ENCODE measurements at regions not wholly inside any gene's neighbourhood (a gene's known extent, or its start where the extent isn't known, plus 50 kb on each side); places are given as distances from the start of the nearest gene placed in this dataset.
"Not testable (repeated sequence)": the region's sequence is repeated elsewhere in the genome, so short reads cannot be mapped to it uniquely, and the experiment has no call there.

DNA sequence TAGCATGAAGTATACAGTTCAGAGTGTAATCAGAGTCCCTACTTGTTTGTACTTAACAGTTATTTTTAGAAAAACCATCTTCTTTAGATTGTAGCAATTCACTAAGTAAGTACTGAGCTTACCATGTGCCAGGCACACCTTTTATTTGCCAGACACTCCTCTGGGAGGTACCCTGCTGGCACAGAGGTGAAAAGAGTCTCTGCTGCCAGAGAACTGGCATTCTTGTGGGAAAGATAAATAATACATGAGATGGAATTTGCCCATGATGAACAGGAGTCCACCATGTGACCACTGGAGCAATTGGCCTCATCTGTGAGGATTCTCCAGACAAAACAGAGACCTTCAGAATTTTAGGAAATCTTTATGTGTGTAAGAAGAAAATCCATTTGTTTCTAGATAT is 199.3 kb upstream of the SLC16A7 start:
- ChIA-PET RAD21 (ENCODE audit: low non-redundant PET in 1 of 2, low total read pairs in 2 of 2, uncharacterized antibody in 2 of 2, unreplicated experiment in 2 of 2) (no interaction called here), CTCF (no interaction called here), POLR2A (interaction anchor here (0.9 kb wide), 1 partner anchor 199 kb away, joined by 4 read pairs; the partner anchor contains the start of gene SLC16A7)
- Histone ChIP-seq H3K79me2 (ENCODE audit: insufficient read depth, low read length) (no peaks in the 10 kb centered on the region), H3K36me3 (ENCODE audit: control insufficient read depth in 1 of 2, insufficient read depth in 2 of 2, low read length in 2 of 2) (no peaks in the 10 kb centered on the region), H3K9me2 (ENCODE audit: insufficient read depth) (no peaks in the 10 kb centered on the region), H3K27me3 (ENCODE audit: insufficient read depth, low read length) (no peaks in the 10 kb centered on the region), H3K4me3 (replicated peaks in 1 of 2; ENCODE audit: low read depth in 1 of 2, low read length in 2 of 2) (no peak overlapping the region), H3K4me1 (ENCODE audit: control insufficient read depth in 1 of 2, insufficient read depth in 2 of 2, low read length in 2 of 2) (no peaks in the 10 kb centered on the region), H2AFZ (ENCODE audit: low read depth, low read length, poor library complexity, severe bottlenecking) (no peak overlapping the region), H3K9ac (ENCODE audit: low read length) (no peak overlapping the region), H3K27ac (ENCODE audit: low read depth, low read length) (no peak overlapping the region), H4K20me1 (ENCODE audit: insufficient read depth) (no peaks in the 10 kb centered on the region), H3K4me2 (ENCODE audit: low read length) (no peak overlapping the region), H3K9me3 (ENCODE audit: control insufficient read depth in 1 of 2, insufficient read depth in 1 of 2, low read depth in 1 of 2, low read length in 2 of 2) (no peaks in the 10 kb centered on the region)
- intact Hi-C loops (cut with micrococcal nuclease), result no loop called here
- ATAC-seq, result no peak
- BruUV-seq (replicated peaks), result no TSS peak
- no peak for DNase-seq (ENCODE audit: low read depth, low spot score)
- TF ChIP-seq, protein P1, sequence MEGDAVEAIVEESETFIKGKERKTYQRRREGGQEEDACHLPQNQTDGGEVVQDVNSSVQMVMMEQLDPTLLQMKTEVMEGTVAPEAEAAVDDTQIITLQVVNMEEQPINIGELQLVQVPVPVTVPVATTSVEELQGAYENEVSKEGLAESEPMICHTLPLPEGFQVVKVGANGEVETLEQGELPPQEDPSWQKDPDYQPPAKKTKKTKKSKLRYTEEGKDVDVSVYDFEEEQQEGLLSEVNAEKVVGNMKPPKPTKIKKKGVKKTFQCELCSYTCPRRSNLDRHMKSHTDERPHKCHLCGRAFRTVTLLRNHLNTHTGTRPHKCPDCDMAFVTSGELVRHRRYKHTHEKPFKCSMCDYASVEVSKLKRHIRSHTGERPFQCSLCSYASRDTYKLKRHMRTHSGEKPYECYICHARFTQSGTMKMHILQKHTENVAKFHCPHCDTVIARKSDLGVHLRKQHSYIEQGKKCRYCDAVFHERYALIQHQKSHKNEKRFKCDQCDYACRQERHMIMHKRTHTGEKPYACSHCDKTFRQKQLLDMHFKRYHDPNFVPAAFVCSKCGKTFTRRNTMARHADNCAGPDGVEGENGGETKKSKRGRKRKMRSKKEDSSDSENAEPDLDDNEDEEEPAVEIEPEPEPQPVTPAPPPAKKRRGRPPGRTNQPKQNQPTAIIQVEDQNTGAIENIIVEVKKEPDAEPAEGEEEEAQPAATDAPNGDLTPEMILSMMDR (IDR thresholded peaks at IDR 0.05 in 2 of 3, conservative IDR thresholded peaks at IDR 0.05 in 1 of 3; ENCODE audit: borderline replicate concordance in 1 of 3, insufficient read depth in 1 of 3, low read depth in 2 of 3, low read length in 2 of 3), result no peak
- TF ChIP-seq, protein P2, sequence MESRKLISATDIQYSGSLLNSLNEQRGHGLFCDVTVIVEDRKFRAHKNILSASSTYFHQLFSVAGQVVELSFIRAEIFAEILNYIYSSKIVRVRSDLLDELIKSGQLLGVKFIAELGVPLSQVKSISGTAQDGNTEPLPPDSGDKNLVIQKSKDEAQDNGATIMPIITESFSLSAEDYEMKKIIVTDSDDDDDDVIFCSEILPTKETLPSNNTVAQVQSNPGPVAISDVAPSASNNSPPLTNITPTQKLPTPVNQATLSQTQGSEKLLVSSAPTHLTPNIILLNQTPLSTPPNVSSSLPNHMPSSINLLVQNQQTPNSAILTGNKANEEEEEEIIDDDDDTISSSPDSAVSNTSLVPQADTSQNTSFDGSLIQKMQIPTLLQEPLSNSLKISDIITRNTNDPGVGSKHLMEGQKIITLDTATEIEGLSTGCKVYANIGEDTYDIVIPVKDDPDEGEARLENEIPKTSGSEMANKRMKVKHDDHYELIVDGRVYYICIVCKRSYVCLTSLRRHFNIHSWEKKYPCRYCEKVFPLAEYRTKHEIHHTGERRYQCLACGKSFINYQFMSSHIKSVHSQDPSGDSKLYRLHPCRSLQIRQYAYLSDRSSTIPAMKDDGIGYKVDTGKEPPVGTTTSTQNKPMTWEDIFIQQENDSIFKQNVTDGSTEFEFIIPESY (IDR thresholded peaks at IDR 0.05; ENCODE audit: extremely low read depth, insufficient replicate concordance, low read length), result no peak
- TF ChIP-seq, protein P3, sequence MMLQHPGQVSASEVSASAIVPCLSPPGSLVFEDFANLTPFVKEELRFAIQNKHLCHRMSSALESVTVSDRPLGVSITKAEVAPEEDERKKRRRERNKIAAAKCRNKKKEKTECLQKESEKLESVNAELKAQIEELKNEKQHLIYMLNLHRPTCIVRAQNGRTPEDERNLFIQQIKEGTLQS (IDR thresholded peaks at IDR 0.05), result no peak
- TF ChIP-seq POLR2A (IDR thresholded peaks at IDR 0.05; ENCODE audit: borderline replicate concordance, extremely low read depth, insufficient read depth, insufficient read length) (no peak), ELF1 (IDR thresholded peaks at IDR 0.05; ENCODE audit: borderline replicate concordance, low read depth) (no peak), JUND (IDR thresholded peaks at IDR 0.05) (no peak), FOSL1 (IDR thresholded peaks at IDR 0.05; ENCODE audit: low read depth) (no peak), CEBPB (IDR thresholded peaks at IDR 0.05; ENCODE audit: low read depth) (no peak), YY1 (IDR thresholded peaks at IDR 0.05; ENCODE audit: extremely low read depth, insufficient replicate concordance, low read depth, low read length) (no peak), TCF7L2 (IDR thresholded peaks at IDR 0.05; ENCODE audit: borderline replicate concordance, extremely low read depth, insufficient read depth, insufficient read length) (no peak), POLR2AphosphoS5 (IDR thresholded peaks at IDR 0.05; ENCODE audit: low read depth, low read length) (no peak), SP1 (IDR thresholded peaks at IDR 0.05; ENCODE audit: low read depth) (no peak), SIN3A (IDR thresholded peaks at IDR 0.05; ENCODE audit: low read depth) (no peak)
- TF ChIP-seq, protein P4, sequence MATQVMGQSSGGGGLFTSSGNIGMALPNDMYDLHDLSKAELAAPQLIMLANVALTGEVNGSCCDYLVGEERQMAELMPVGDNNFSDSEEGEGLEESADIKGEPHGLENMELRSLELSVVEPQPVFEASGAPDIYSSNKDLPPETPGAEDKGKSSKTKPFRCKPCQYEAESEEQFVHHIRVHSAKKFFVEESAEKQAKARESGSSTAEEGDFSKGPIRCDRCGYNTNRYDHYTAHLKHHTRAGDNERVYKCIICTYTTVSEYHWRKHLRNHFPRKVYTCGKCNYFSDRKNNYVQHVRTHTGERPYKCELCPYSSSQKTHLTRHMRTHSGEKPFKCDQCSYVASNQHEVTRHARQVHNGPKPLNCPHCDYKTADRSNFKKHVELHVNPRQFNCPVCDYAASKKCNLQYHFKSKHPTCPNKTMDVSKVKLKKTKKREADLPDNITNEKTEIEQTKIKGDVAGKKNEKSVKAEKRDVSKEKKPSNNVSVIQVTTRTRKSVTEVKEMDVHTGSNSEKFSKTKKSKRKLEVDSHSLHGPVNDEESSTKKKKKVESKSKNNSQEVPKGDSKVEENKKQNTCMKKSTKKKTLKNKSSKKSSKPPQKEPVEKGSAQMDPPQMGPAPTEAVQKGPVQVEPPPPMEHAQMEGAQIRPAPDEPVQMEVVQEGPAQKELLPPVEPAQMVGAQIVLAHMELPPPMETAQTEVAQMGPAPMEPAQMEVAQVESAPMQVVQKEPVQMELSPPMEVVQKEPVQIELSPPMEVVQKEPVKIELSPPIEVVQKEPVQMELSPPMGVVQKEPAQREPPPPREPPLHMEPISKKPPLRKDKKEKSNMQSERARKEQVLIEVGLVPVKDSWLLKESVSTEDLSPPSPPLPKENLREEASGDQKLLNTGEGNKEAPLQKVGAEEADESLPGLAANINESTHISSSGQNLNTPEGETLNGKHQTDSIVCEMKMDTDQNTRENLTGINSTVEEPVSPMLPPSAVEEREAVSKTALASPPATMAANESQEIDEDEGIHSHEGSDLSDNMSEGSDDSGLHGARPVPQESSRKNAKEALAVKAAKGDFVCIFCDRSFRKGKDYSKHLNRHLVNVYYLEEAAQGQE (IDR thresholded peaks at IDR 0.05; ENCODE audit: low read depth), result no peak

DNA sequence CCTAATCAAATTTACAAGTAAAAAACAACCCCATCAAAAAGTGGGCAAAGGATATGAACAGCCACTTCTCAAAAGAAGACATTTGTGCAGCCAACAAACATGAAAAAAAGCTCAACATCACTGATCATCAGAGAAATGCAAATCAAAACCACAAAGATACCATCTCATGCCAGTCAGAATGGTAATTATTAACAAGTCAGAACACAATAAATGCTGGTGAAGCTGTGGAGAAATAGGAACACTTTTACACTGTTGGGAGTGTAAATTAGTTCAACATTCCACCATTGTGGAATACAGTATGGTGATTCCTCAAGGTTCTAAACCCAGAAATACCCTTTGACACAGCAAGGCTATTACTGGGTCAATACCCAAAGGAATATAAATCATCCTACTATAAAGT is 200.5 kb upstream of the SLC16A7 start:
- H3K4me3 ChIP-seq (replicated peaks in 1 of 2; ENCODE audit: low read depth in 1 of 2, low read length in 2 of 2); H3K4me2 ChIP-seq (ENCODE audit: low read length); H4K20me1 ChIP-seq (ENCODE audit: insufficient read depth); RAD21 ChIA-PET (ENCODE audit: low non-redundant PET in 1 of 2, low total read pairs in 2 of 2, uncharacterized antibody in 2 of 2, unreplicated experiment in 2 of 2); intact Hi-C loops (cut with micrococcal nuclease); H2AFZ ChIP-seq (ENCODE audit: low read depth, low read length, poor library complexity, severe bottlenecking); H3K9me2 ChIP-seq (ENCODE audit: insufficient read depth); CTCF ChIA-PET; H3K27ac ChIP-seq (ENCODE audit: low read depth, low read length); H3K36me3 ChIP-seq (ENCODE audit: control insufficient read depth in 1 of 2, insufficient read depth in 2 of 2, low read length in 2 of 2); H3K9me3 ChIP-seq (ENCODE audit: control insufficient read depth in 1 of 2, insufficient read depth in 1 of 2, low read depth in 1 of 2, low read length in 2 of 2); ATAC-seq; H3K79me2 ChIP-seq (ENCODE audit: insufficient read depth, low read length); H3K9ac ChIP-seq (ENCODE audit: low read length); POLR2A ChIA-PET; H3K27me3 ChIP-seq (ENCODE audit: insufficient read depth, low read length); H3K4me1 ChIP-seq (ENCODE audit: control insufficient read depth in 1 of 2, insufficient read depth in 2 of 2, low read length in 2 of 2); DNase-seq (ENCODE audit: low read depth, low spot score); BruUV-seq (replicated peaks): not testable (repeated sequence)
